ENCODE measurements at regions not wholly inside any gene's neighbourhood (a gene's known extent, or its start where the extent isn't known, plus 50 kb on each side); places are given as distances from the start of the nearest gene placed in this dataset.

DNA sequence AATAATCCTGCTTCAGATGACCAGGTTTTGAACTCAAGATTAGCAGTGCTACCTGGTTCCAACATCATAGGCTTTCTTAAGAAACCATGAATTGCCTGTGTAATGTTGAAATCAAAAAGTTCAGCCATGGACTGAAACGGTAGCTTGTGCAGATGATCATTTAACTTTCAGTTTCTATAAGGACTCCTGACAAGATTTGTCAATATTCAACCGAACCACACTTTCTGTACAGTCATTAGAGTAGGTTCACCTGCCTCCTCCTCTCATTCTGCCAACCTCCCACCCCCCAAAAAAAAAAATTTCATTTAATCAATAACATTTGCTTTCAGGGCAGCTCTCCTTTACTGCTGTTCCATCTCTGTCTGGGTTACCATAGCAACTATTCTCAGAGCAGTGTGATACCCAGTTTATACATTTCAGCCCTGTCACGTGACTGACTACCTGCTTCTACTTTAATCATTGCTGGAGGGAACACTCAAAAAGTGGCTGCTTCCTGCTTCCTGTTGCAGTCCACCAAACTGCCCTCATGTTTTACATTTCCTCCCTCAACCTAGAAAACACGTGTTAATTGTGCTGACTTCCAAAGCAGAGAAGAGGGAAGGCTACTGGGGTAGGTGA, 275.5 kb downstream of the SS18 start:
- Histone ChIP-seq H3K79me2 (ENCODE audit: insufficient read depth, low read length) (no peaks in the 10 kb centered on the region), H3K27me3 (ENCODE audit: insufficient read depth, low read length, poor library complexity, severe bottlenecking) (peaks cover 20% of the 10 kb centered on the region), H3F3A (ENCODE audit: low read depth) (no peaks in the 10 kb centered on the region), H3K9me3 (ENCODE audit: insufficient read depth, low read depth, low read length) (no peaks in the 10 kb centered on the region), H3K9ac (ENCODE audit: low read depth, low read length, poor library complexity, severe bottlenecking) (no peak overlapping the region), H3K36me3 (ENCODE audit: insufficient read depth, low read length) (no peaks in the 10 kb centered on the region), H3K9me2 (replicated peaks; ENCODE audit: low read depth, low read length) (no peaks in the 10 kb centered on the region), H3K4me1 (ENCODE audit: insufficient read depth, low read length, poor library complexity, severe bottlenecking) (peaks cover 15% of the 10 kb centered on the region), H4K20me1 (ENCODE audit: insufficient read depth, low read length, poor library complexity, severe bottlenecking) (no peaks in the 10 kb centered on the region), H2AFZ (ENCODE audit: low read length) (peak overlapping the region; percentile 40), H3K4me3 (ENCODE audit: low read length, poor library complexity, severe bottlenecking) (peak overlapping the region; percentile 7), H3K4me2 (ENCODE audit: low read depth, low read length, poor library complexity, severe bottlenecking) (peak overlapping the region; percentile 21)
- TF ChIP-seq, protein P1, sequence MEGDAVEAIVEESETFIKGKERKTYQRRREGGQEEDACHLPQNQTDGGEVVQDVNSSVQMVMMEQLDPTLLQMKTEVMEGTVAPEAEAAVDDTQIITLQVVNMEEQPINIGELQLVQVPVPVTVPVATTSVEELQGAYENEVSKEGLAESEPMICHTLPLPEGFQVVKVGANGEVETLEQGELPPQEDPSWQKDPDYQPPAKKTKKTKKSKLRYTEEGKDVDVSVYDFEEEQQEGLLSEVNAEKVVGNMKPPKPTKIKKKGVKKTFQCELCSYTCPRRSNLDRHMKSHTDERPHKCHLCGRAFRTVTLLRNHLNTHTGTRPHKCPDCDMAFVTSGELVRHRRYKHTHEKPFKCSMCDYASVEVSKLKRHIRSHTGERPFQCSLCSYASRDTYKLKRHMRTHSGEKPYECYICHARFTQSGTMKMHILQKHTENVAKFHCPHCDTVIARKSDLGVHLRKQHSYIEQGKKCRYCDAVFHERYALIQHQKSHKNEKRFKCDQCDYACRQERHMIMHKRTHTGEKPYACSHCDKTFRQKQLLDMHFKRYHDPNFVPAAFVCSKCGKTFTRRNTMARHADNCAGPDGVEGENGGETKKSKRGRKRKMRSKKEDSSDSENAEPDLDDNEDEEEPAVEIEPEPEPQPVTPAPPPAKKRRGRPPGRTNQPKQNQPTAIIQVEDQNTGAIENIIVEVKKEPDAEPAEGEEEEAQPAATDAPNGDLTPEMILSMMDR (conservative IDR thresholded peaks at IDR 0.05; ENCODE audit: low read length): no peak
- TF ChIP-seq EZH2phosphoT487 (IDR thresholded peaks at IDR 0.05; ENCODE audit: borderline replicate concordance): no peak

DNA sequence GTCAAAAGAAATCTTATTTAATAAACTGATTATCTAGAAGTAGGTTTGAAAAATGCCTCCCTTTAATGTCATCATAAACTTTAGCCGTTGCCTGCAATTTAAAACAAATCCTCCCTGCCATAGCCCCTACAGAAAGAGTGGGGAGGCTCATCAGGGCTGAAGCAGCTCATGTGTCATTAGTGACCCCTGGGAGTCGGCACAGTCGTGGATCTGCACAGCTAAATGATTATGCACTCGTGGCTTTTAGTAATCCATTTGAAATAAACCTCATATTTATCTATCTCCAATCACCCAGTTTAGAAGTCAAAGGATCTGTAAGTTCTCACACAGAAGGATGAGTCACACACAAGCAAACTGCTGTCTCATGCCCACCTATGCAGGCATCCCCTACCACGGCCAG, 277.3 kb downstream of the SS18 start:
- Histone ChIP-seq H3K9me3 (ENCODE audit: insufficient read depth, low read depth, low read length) (no peaks in the 10 kb centered on the region), H4K20me1 (ENCODE audit: insufficient read depth, low read length, poor library complexity, severe bottlenecking) (no peaks in the 10 kb centered on the region), H3K4me3 (ENCODE audit: low read length, poor library complexity, severe bottlenecking) (no peak overlapping the region), H3F3A (ENCODE audit: low read depth) (no peaks in the 10 kb centered on the region), H3K79me2 (ENCODE audit: insufficient read depth, low read length) (no peaks in the 10 kb centered on the region), H3K9ac (ENCODE audit: low read depth, low read length, poor library complexity, severe bottlenecking) (no peak overlapping the region), H2AFZ (ENCODE audit: low read length) (no peak overlapping the region), H3K36me3 (ENCODE audit: insufficient read depth, low read length) (no peaks in the 10 kb centered on the region), H3K9me2 (replicated peaks; ENCODE audit: low read depth, low read length) (no peaks in the 10 kb centered on the region), H3K4me2 (ENCODE audit: low read depth, low read length, poor library complexity, severe bottlenecking) (no peak overlapping the region), H3K27me3 (ENCODE audit: insufficient read depth, low read length, poor library complexity, severe bottlenecking) (peaks cover 26% of the 10 kb centered on the region), H3K4me1 (ENCODE audit: insufficient read depth, low read length, poor library complexity, severe bottlenecking) (peaks cover 15% of the 10 kb centered on the region)
- TF ChIP-seq, protein P1 (conservative IDR thresholded peaks at IDR 0.05; ENCODE audit: low read length): no peak
- TF ChIP-seq EZH2phosphoT487 (IDR thresholded peaks at IDR 0.05; ENCODE audit: borderline replicate concordance): no peak

DNA sequence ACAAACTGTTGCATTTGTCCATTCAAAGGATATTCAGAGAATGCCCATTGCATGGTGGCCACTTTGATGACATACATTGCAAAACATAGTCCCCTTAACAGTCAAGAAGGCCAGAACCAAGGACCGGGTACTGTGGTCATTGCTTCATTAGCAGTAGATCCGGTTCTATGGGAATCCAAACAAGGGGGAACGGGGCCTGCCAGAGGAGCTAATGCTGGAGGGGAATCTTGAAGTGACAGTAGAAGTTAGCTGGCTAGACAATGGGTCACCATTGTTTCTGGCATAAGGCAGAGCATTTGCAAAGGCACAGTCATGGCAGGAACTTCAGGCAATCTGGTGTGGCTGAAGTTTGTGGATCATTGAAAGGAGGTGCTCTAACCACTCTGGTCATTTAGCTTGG, 279.7 kb downstream of the SS18 start:
- Histone ChIP-seq H3K79me2 (ENCODE audit: insufficient read depth, low read length) (no peaks in the 10 kb centered on the region), H3K36me3 (ENCODE audit: insufficient read depth, low read length) (no peaks in the 10 kb centered on the region), H3K4me2 (ENCODE audit: low read depth, low read length, poor library complexity, severe bottlenecking) (no peak overlapping the region), H4K20me1 (ENCODE audit: insufficient read depth, low read length, poor library complexity, severe bottlenecking) (no peaks in the 10 kb centered on the region), H3K9me3 (ENCODE audit: insufficient read depth, low read depth, low read length) (no peaks in the 10 kb centered on the region), H3F3A (ENCODE audit: low read depth) (no peaks in the 10 kb centered on the region), H3K4me1 (ENCODE audit: insufficient read depth, low read length, poor library complexity, severe bottlenecking) (peaks cover 12% of the 10 kb centered on the region), H3K27me3 (ENCODE audit: insufficient read depth, low read length, poor library complexity, severe bottlenecking) (peaks cover 15% of the 10 kb centered on the region), H3K9me2 (replicated peaks; ENCODE audit: low read depth, low read length) (no peaks in the 10 kb centered on the region), H3K9ac (ENCODE audit: low read depth, low read length, poor library complexity, severe bottlenecking) (no peak overlapping the region), H3K4me3 (ENCODE audit: low read length, poor library complexity, severe bottlenecking) (no peak overlapping the region), H2AFZ (ENCODE audit: low read length) (no peak overlapping the region)
- no peak for TF ChIP-seq EZH2phosphoT487 (IDR thresholded peaks at IDR 0.05; ENCODE audit: borderline replicate concordance)
- TF ChIP-seq, protein P1 (conservative IDR thresholded peaks at IDR 0.05; ENCODE audit: low read length): no peak

All from Loucy (cell line).